ENCODE measurements at regions not wholly inside any gene's neighbourhood (a gene's known extent, or its start where the extent isn't known, plus 50 kb on each side); places are given as distances from the start of the nearest gene placed in this dataset.

GRCh38 chr4:152028131-152028530, 267.3 kb upstream of the GATB start:
- no peak overlapping the region for H3K27ac ChIP-seq (ENCODE audit: poor library complexity, severe bottlenecking)
- TF ChIP-seq CTCF (IDR thresholded peaks at IDR 0.05; ENCODE audit: poor library complexity, severe bottlenecking), result no peak
- H3K36me3 ChIP-seq (ENCODE audit: low read depth), result no peaks in the 10 kb centered on the region
- no peaks in the 10 kb centered on the region for H3K9me3 ChIP-seq (ENCODE audit: severe bottlenecking)
- H3K4me1 ChIP-seq (ENCODE audit: insufficient read depth, poor library complexity, severe bottlenecking), result no peaks in the 10 kb centered on the region
- no peak for DNase-seq (ENCODE audit: low spot score)
- no peaks in the 10 kb centered on the region for H3K27me3 ChIP-seq (ENCODE audit: insufficient read depth, poor library complexity, severe bottlenecking)
- ATAC-seq (ENCODE audit: low read depth), result no peak
- H3K4me3 ChIP-seq (ENCODE audit: severe bottlenecking), result no peak overlapping the region

GRCh38 chr4:152024881-152025280, 264.1 kb upstream of the GATB start:
- Histone ChIP-seq H3K27me3 (ENCODE audit: insufficient read depth, poor library complexity, severe bottlenecking) (no peaks in the 10 kb centered on the region), H3K36me3 (ENCODE audit: low read depth) (no peaks in the 10 kb centered on the region), H3K4me1 (ENCODE audit: insufficient read depth, poor library complexity, severe bottlenecking) (no peaks in the 10 kb centered on the region), H3K27ac (ENCODE audit: poor library complexity, severe bottlenecking) (no peak overlapping the region), H3K9me3 (ENCODE audit: severe bottlenecking) (no peaks in the 10 kb centered on the region), H3K4me3 (ENCODE audit: severe bottlenecking) (no peak overlapping the region)
- no peak for ATAC-seq (ENCODE audit: low read depth)
- TF ChIP-seq CTCF (IDR thresholded peaks at IDR 0.05; ENCODE audit: poor library complexity, severe bottlenecking), result no peak
- DNase-seq (ENCODE audit: low spot score), result no peak

GRCh38 chr4:152023674-152024073, 262.9 kb upstream of the GATB start:
- TF ChIP-seq CTCF (IDR thresholded peaks at IDR 0.05; ENCODE audit: poor library complexity, severe bottlenecking), result no peak
- Histone ChIP-seq H3K36me3 (ENCODE audit: low read depth) (no peaks in the 10 kb centered on the region), H3K9me3 (ENCODE audit: severe bottlenecking) (no peaks in the 10 kb centered on the region), H3K27me3 (ENCODE audit: insufficient read depth, poor library complexity, severe bottlenecking) (no peaks in the 10 kb centered on the region), H3K27ac (ENCODE audit: poor library complexity, severe bottlenecking) (no peak overlapping the region), H3K4me3 (ENCODE audit: severe bottlenecking) (no peak overlapping the region), H3K4me1 (ENCODE audit: insufficient read depth, poor library complexity, severe bottlenecking) (no peaks in the 10 kb centered on the region)
- no peak for DNase-seq (ENCODE audit: low spot score)
- no peak for ATAC-seq (ENCODE audit: low read depth)

GRCh38 chr4:152022543-152022942, 261.7 kb upstream of the GATB start:
- no peaks in the 10 kb centered on the region for H3K4me1 ChIP-seq (ENCODE audit: insufficient read depth, poor library complexity, severe bottlenecking)
- DNase-seq (ENCODE audit: low spot score), result no peak
- no peak for ATAC-seq (ENCODE audit: low read depth)
- no peak overlapping the region for H3K27ac ChIP-seq (ENCODE audit: poor library complexity, severe bottlenecking)
- no peaks in the 10 kb centered on the region for H3K27me3 ChIP-seq (ENCODE audit: insufficient read depth, poor library complexity, severe bottlenecking)
- no peaks in the 10 kb centered on the region for H3K36me3 ChIP-seq (ENCODE audit: low read depth)
- no peak overlapping the region for H3K4me3 ChIP-seq (ENCODE audit: severe bottlenecking)
- no peak for TF ChIP-seq CTCF (IDR thresholded peaks at IDR 0.05; ENCODE audit: poor library complexity, severe bottlenecking)
- H3K9me3 ChIP-seq (ENCODE audit: severe bottlenecking), result no peaks in the 10 kb centered on the region

GRCh38 chr4:152021788-152022438, 261.1 kb upstream of the GATB start:
- H3K27ac ChIP-seq (ENCODE audit: poor library complexity, severe bottlenecking), result no peak overlapping the region
- H3K4me3 ChIP-seq (ENCODE audit: severe bottlenecking), result no peak overlapping the region
- TF ChIP-seq CTCF (IDR thresholded peaks at IDR 0.05; ENCODE audit: poor library complexity, severe bottlenecking), result no peak
- H3K27me3 ChIP-seq (ENCODE audit: insufficient read depth, poor library complexity, severe bottlenecking), result no peaks in the 10 kb centered on the region
- no peaks in the 10 kb centered on the region for H3K9me3 ChIP-seq (ENCODE audit: severe bottlenecking)
- no peaks in the 10 kb centered on the region for H3K4me1 ChIP-seq (ENCODE audit: insufficient read depth, poor library complexity, severe bottlenecking)
- DNase-seq (ENCODE audit: low spot score) (no peak), ATAC-seq (ENCODE audit: low read depth) (no peak)
- H3K36me3 ChIP-seq (ENCODE audit: low read depth), result no peaks in the 10 kb centered on the region
